Activated CD4-positive, alpha-beta T cell treated with anti-CD3 and anti-CD28 coated beads, Interleukin-2, amount 10 ng/mL, durations not matched to agents 24 days and 14 days (primary cell): ENCODE measurements at regions not wholly inside any gene's neighbourhood (a gene's known extent, or its start where the extent isn't known, plus 50 kb on each side); places are given as distances from the start of the nearest gene placed in this dataset.
"Not testable (repeated sequence)": the region's sequence is repeated elsewhere in the genome, so short reads cannot be mapped to it uniquely, and the experiment has no call there.

ENCODE experiments used
- DNase-seq: peaks from one replicate; pipeline ENCODE4 v3.0.0; 2022
- H3K27ac Mint-ChIP-seq: one replicate; pipeline ENCODE4 v1.8.0; 2022; ENCODE audit warnings: mild to moderate bottlenecking, mixed read lengths
- H3K27me3 Mint-ChIP-seq: one replicate; pipeline ENCODE4 v1.8.0; 2022; ENCODE audit warnings: mixed read lengths
- H3K36me3 Mint-ChIP-seq: one replicate; pipeline ENCODE4 v1.8.0; 2022; ENCODE audit warnings: low read depth, mild to moderate bottlenecking, mixed read lengths
- H3K4me1 Mint-ChIP-seq: one replicate; pipeline ENCODE4 v1.8.0; 2021; ENCODE audit warnings: mixed read lengths
- H3K4me3 Mint-ChIP-seq: one replicate; pipeline ENCODE4 v1.8.0; 2022; ENCODE audit warnings: mild to moderate bottlenecking, moderate library complexity, mixed read lengths
- H3K9me3 Mint-ChIP-seq: one replicate; pipeline ENCODE4 v1.8.0; 2021; ENCODE audit warnings: mixed read lengths
- intact Hi-C: fragments of 100-400 bp; cut with micrococcal nuclease; formaldehyde crosslinking; loops from one replicate; pipeline ENCODE4 v1.15.1; 2023

- H3K27ac Mint-ChIP-seq, intact Hi-C loops, H3K36me3 Mint-ChIP-seq, DNase-seq, H3K4me1 Mint-ChIP-seq, H3K4me3 Mint-ChIP-seq, H3K27me3 Mint-ChIP-seq, H3K9me3 Mint-ChIP-seq: not testable (repeated sequence)
These were observed 438.9 kb downstream of the TMEM182 start for GRCh38 chr2:103200774-103201173.

GRCh38 chr2:103208916-103209315 is 447.1 kb downstream of the TMEM182 start:
- Mint-ChIP-seq H3K9me3 (no peaks in the 10 kb centered on the region), H3K27me3 (no peaks in the 10 kb centered on the region), H3K36me3 (no peaks in the 10 kb centered on the region), H3K27ac (no peak overlapping the region), H3K4me3 (no peak overlapping the region), H3K4me1 (no peaks in the 10 kb centered on the region)
- DNase-seq, result no peak
- intact Hi-C loops, result no loop called here

- Mint-ChIP-seq H3K27ac (no peak overlapping the region), H3K36me3 (no peaks in the 10 kb centered on the region), H3K27me3 (no peaks in the 10 kb centered on the region), H3K4me1 (no peaks in the 10 kb centered on the region), H3K9me3 (no peaks in the 10 kb centered on the region), H3K4me3 (no peak overlapping the region)
- intact Hi-C loops, result no loop called here
- DNase-seq, result no peak
These were observed 451.3 kb downstream of the TMEM182 start for GRCh38 chr2:103213028-103213542.

- DNase-seq, result no peak
- intact Hi-C loops, result no loop called here
- H3K4me1 Mint-ChIP-seq, result no peaks in the 10 kb centered on the region
- no peak overlapping the region for H3K4me3 Mint-ChIP-seq
- no peaks in the 10 kb centered on the region for H3K9me3 Mint-ChIP-seq
- no peak overlapping the region for H3K27ac Mint-ChIP-seq
- H3K27me3 Mint-ChIP-seq, result no peaks in the 10 kb centered on the region
- H3K36me3 Mint-ChIP-seq, result no peaks in the 10 kb centered on the region
These were observed 456.7 kb downstream of the TMEM182 start for GRCh38 chr2:103218516-103218915.

GRCh38 chr2:103219398-103219797 is 457.6 kb downstream of the TMEM182 start:
- H3K36me3 Mint-ChIP-seq, result no peaks in the 10 kb centered on the region
- intact Hi-C loops, result no loop called here
- no peaks in the 10 kb centered on the region for H3K4me1 Mint-ChIP-seq
- no peak overlapping the region for H3K27ac Mint-ChIP-seq
- H3K9me3 Mint-ChIP-seq, result no peaks in the 10 kb centered on the region
- no peaks in the 10 kb centered on the region for H3K27me3 Mint-ChIP-seq
- DNase-seq, result no peak
- no peak overlapping the region for H3K4me3 Mint-ChIP-seq

- intact Hi-C loops, result no loop called here
- no peak for DNase-seq
- no peak overlapping the region for H3K4me3 Mint-ChIP-seq
- H3K27ac Mint-ChIP-seq, result no peak overlapping the region
- H3K27me3 Mint-ChIP-seq, result no peaks in the 10 kb centered on the region
- H3K36me3 Mint-ChIP-seq, result no peaks in the 10 kb centered on the region
- H3K9me3 Mint-ChIP-seq, result no peaks in the 10 kb centered on the region
- no peaks in the 10 kb centered on the region for H3K4me1 Mint-ChIP-seq
These were observed 461.1 kb downstream of the TMEM182 start for GRCh38 chr2:103222969-103223368.

- Mint-ChIP-seq H3K9me3 (no peaks in the 10 kb centered on the region), H3K4me3 (no peak overlapping the region), H3K27me3 (no peaks in the 10 kb centered on the region), H3K36me3 (no peaks in the 10 kb centered on the region), H3K4me1 (no peaks in the 10 kb centered on the region), H3K27ac (no peak overlapping the region)
- intact Hi-C loops, result no loop called here
- no peak for DNase-seq
These were observed 469.0 kb downstream of the TMEM182 start for GRCh38 chr2:103230796-103231195.

GRCh38 chr2:103232865-103233264 is 471.0 kb downstream of the TMEM182 start:
- Mint-ChIP-seq H3K27me3 (no peaks in the 10 kb centered on the region), H3K9me3 (no peaks in the 10 kb centered on the region), H3K4me3 (no peak overlapping the region), H3K36me3 (no peaks in the 10 kb centered on the region), H3K27ac (no peak overlapping the region), H3K4me1 (no peaks in the 10 kb centered on the region)
- intact Hi-C loops, result no loop called here
- no peak for DNase-seq

- Mint-ChIP-seq H3K36me3 (no peaks in the 10 kb centered on the region), H3K4me3 (no peak overlapping the region), H3K27me3 (no peaks in the 10 kb centered on the region), H3K4me1 (no peaks in the 10 kb centered on the region), H3K9me3 (no peaks in the 10 kb centered on the region), H3K27ac (no peak overlapping the region)
- DNase-seq, result no peak
- intact Hi-C loops, result no loop called here
These were observed 471.9 kb downstream of the TMEM182 start for GRCh38 chr2:103233691-103234090.

GRCh38 chr2:103235283-103235682 is 473.5 kb downstream of the TMEM182 start:
- intact Hi-C loops, result no loop called here
- no peak overlapping the region for H3K4me3 Mint-ChIP-seq

GRCh38 chr2:103249462-103249861 is 487.6 kb downstream of the TMEM182 start:
- peaks cover 3% of the 10 kb centered on the region for H3K9me3 Mint-ChIP-seq
- no peaks in the 10 kb centered on the region for H3K4me1 Mint-ChIP-seq
- intact Hi-C loops, result no loop called here
- no peak overlapping the region for H3K4me3 Mint-ChIP-seq
- H3K27ac Mint-ChIP-seq, result no peak overlapping the region
- DNase-seq, result no peak
- no peaks in the 10 kb centered on the region for H3K36me3 Mint-ChIP-seq
- H3K27me3 Mint-ChIP-seq, result no peaks in the 10 kb centered on the region

More at GRCh38 chr2:103235283-103235682, 473.5 kb downstream of the TMEM182 start:
- no peak for DNase-seq
- H3K27ac Mint-ChIP-seq, result no peak overlapping the region
- no peaks in the 10 kb centered on the region for H3K4me1 Mint-ChIP-seq
- no peaks in the 10 kb centered on the region for H3K36me3 Mint-ChIP-seq
- no peaks in the 10 kb centered on the region for H3K27me3 Mint-ChIP-seq
- H3K9me3 Mint-ChIP-seq, result no peaks in the 10 kb centered on the region

- H3K4me1 Mint-ChIP-seq, result no peaks in the 10 kb centered on the region
- H3K36me3 Mint-ChIP-seq, result no peaks in the 10 kb centered on the region
- H3K27me3 Mint-ChIP-seq, result no peaks in the 10 kb centered on the region
- H3K4me3 Mint-ChIP-seq, result no peak overlapping the region
- no peak overlapping the region for H3K27ac Mint-ChIP-seq
- no peak for DNase-seq
- peaks cover 3% of the 10 kb centered on the region for H3K9me3 Mint-ChIP-seq
- intact Hi-C loops, result no loop called here
These were observed 490.9 kb downstream of the TMEM182 start for GRCh38 chr2:103252781-103253180.

GRCh38 chr2:103254611-103255010 is 492.8 kb downstream of the TMEM182 start:
- peaks cover 3% of the 10 kb centered on the region for H3K9me3 Mint-ChIP-seq
- H3K4me1 Mint-ChIP-seq, result no peaks in the 10 kb centered on the region
- DNase-seq, result no peak
- no peak overlapping the region for H3K27ac Mint-ChIP-seq
- no peaks in the 10 kb centered on the region for H3K36me3 Mint-ChIP-seq
- no peaks in the 10 kb centered on the region for H3K27me3 Mint-ChIP-seq
- intact Hi-C loops, result no loop called here
- H3K4me3 Mint-ChIP-seq, result no peak overlapping the region

GRCh38 chr2:103264058-103264768 is 502.4 kb downstream of the TMEM182 start:
- intact Hi-C loops, result no loop called here
- Mint-ChIP-seq H3K27ac (no peak overlapping the region), H3K27me3 (no peaks in the 10 kb centered on the region), H3K4me3 (no peak overlapping the region), H3K9me3 (peaks cover 19% of the 10 kb centered on the region), H3K36me3 (no peaks in the 10 kb centered on the region), H3K4me1 (no peaks in the 10 kb centered on the region)
- no peak for DNase-seq

GRCh38 chr2:103265521-103265920 is 503.7 kb downstream of the TMEM182 start:
- no peak for DNase-seq
- no peak overlapping the region for H3K4me3 Mint-ChIP-seq
- intact Hi-C loops, result no loop called here
- H3K9me3 Mint-ChIP-seq, result peaks cover 19% of the 10 kb centered on the region
- H3K27me3 Mint-ChIP-seq, result no peaks in the 10 kb centered on the region
- no peaks in the 10 kb centered on the region for H3K4me1 Mint-ChIP-seq
- H3K36me3 Mint-ChIP-seq, result no peaks in the 10 kb centered on the region
- no peak overlapping the region for H3K27ac Mint-ChIP-seq
